ENCODE measurements at regions not wholly inside any gene's neighbourhood (a gene's known extent, or its start where the extent isn't known, plus 50 kb on each side); places are given as distances from the start of the nearest gene placed in this dataset.

DNA sequence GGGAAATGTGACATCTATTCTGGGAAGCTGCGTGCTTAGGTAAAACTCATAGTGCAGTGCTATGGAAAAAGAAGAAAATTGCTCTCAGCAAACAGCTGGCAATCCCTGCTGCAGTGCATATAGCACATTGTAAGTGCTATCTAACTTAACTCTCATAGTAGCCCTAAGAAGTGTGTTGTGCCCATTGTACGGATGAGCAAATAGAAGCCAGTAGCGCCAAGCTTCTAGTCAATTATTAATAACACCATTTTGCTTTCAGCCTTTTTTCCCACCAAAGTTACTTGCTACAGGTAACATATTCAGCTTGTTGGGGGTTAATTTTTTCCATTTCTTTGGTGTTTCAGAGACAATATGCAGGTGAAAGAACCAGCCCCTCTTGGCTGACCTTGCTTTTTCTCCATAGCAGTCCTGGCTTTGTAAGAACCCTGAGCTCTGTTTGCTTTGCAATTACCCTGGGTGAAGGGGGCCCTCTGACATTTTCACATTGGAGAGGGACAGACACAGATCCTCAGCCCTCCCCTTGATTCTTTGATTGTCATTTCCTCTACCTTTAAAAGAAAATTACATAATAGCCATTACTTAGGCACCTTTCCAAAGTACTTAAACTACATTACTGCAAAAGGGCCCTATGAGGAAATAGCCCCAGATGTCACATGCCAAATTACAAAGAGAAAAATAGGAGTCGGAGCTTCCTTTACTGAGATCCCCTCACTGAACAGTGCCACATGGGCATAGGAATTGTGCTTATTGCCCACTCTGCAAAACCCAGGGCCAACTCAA, 576.2 kb upstream of the TBX3 start:
- no TSS peak for BruUV-seq (replicated peaks)
- Histone ChIP-seq H3K36me3 (ENCODE audit: control insufficient read depth in 2 of 2, extremely low read depth in 1 of 2, insufficient read depth in 2 of 2, low read length in 2 of 2) (no peaks in the 10 kb centered on the region), H3K27ac (ENCODE audit: insufficient read depth, low read depth, low read length) (no peak overlapping the region), H3K9me3 (replicated peaks; ENCODE audit: control insufficient read depth, insufficient read depth, low read length) (no peaks in the 10 kb centered on the region), H3K27me3 (ENCODE audit: control insufficient read depth in 2 of 2, insufficient read depth in 2 of 2, low read length in 2 of 2) (no peaks in the 10 kb centered on the region), H2AFZ (ENCODE audit: low read depth, low read length) (no peak overlapping the region), H4K20me1 (replicated peaks; ENCODE audit: control insufficient read depth, extremely low read depth, insufficient read depth, low read length) (no peaks in the 10 kb centered on the region), H3K4me2 (ENCODE audit: insufficient read depth, low read length) (no peak overlapping the region), H3K9me1 (replicated peaks; ENCODE audit: control insufficient read depth, extremely low read depth, insufficient read depth, low read length) (no peaks in the 10 kb centered on the region), H3K4me1 (ENCODE audit: control insufficient read depth, extremely low read depth, insufficient read depth, low read length) (no peaks in the 10 kb centered on the region), H3K9ac (replicated peaks; ENCODE audit: extremely low read depth, insufficient read depth, low read length) (no peak overlapping the region), H3K4me3 (replicated peaks in 1 of 3; ENCODE audit: insufficient read depth in 1 of 3, low read depth in 1 of 3, low read length in 3 of 3) (no peak overlapping the region), H3K79me2 (ENCODE audit: control insufficient read depth, insufficient read depth, low read length) (no peaks in the 10 kb centered on the region)
- dilution Hi-C loops (cut with MboI; ENCODE audit: extremely low pct_ligation_motif_present, low sequenced_read_pairs), result no loop called here
- TF ChIP-seq EZH2 (IDR thresholded peaks at IDR 0.05; ENCODE audit: borderline replicate concordance, low read depth, low read length, severe bottlenecking), result no peak
- no peak for TF ChIP-seq POLR2AphosphoS5 (IDR thresholded peaks at IDR 0.05; ENCODE audit: insufficient read depth, low read depth, low read length)
- no peak for TF ChIP-seq JUN (IDR thresholded peaks at IDR 0.05; ENCODE audit: borderline replicate concordance, insufficient read depth, insufficient read length, low read depth)
- no peak for TF ChIP-seq CTCF (IDR thresholded peaks at IDR 0.05; ENCODE audit: extremely low read depth in 1 of 2, insufficient read depth in 1 of 2, low read depth in 1 of 2, low read length in 2 of 2)
- TF ChIP-seq POLR2A (IDR thresholded peaks at IDR 0.05; ENCODE audit: low read depth, low read length), result no peak
- no peak for TF ChIP-seq GATA2 (IDR thresholded peaks at IDR 0.05; ENCODE audit: insufficient read depth, insufficient read length, low read depth, low read length)
- no peak for TF ChIP-seq FOS (IDR thresholded peaks at IDR 0.05; ENCODE audit: borderline replicate concordance, insufficient read depth, low read length)
- FAIRE-seq, result no peak
- intact Hi-C loops (cut with micrococcal nuclease), result no loop called here
- DNase-seq (ENCODE audit: low read depth, low spot score), result no peak
- POLR2A ChIA-PET, result no interaction called here
- CTCF ChIA-PET, result no interaction called here

Measured in endothelial cell of umbilical vein (primary cell).